DMS53 treated with DMSO at 0.1 percent for 48 hours (cell line): ENCODE measurements at regions not wholly inside any gene's neighbourhood (a gene's known extent, or its start where the extent isn't known, plus 50 kb on each side); places are given as distances from the start of the nearest gene placed in this dataset.

Experiments used
- DNase-seq: peaks from one replicate; lab custom pipeline; 2025; ENCODE audit not compliant: unreplicated experiment; lab: John Stamatoyannopoulos, UW

DNA sequence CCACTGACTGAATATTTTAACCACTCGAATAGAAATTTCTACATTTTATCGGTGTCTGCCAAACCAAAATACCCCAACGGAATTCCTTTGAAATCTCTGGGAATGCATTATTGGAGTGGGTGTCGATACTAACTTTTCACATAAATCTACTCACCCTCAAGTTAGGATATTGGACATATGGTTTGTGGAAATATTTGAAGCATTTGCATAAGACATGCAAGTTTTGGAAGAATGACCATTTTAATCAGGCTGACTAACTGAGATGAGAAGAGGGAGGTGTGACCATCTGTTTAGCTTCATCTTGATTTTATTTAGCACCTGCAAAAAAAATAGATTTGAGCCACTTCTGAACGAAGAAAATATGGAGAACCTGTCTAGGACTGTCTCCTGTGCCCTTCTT is 61.2 kb downstream of the KLF6 start:
- DNase-seq = no peak

DNA sequence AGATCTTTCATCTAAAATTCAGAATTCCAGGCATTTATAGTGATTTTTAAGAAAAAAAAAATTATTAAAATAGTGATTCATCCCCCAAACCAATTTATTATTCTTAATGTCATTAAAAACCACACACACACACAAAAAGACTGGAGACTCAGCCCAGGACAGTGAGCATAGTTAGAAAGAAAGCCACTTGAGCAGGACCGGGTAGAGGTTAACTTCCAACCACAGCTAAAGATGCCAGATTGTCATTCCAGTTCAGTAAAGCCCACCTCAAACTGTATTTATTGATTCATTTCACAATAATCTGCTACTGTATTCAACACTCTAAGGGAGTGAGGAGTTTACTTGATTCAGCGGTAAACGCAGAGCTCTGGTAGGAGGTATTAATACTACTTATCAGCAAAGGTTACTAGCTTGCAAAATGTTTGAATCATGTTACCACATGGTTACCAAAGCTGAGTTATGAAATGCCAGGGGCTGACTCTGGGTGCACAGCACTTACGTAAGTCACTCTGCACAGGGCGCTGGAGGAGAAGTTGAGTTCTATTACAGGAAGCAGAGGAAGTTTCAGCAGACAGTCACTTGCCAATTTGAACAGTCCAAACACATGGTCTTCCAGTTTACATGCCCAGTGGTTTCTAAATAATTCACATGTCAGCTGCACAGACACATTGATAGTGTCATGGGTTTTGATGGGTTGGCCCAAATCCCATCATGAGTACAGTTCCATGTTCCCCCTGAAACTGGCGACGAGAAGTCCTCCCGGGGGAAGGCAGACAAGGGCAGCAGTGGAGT is 64.6 kb downstream of the KLF6 start:
- DNase-seq = no peak

DNA sequence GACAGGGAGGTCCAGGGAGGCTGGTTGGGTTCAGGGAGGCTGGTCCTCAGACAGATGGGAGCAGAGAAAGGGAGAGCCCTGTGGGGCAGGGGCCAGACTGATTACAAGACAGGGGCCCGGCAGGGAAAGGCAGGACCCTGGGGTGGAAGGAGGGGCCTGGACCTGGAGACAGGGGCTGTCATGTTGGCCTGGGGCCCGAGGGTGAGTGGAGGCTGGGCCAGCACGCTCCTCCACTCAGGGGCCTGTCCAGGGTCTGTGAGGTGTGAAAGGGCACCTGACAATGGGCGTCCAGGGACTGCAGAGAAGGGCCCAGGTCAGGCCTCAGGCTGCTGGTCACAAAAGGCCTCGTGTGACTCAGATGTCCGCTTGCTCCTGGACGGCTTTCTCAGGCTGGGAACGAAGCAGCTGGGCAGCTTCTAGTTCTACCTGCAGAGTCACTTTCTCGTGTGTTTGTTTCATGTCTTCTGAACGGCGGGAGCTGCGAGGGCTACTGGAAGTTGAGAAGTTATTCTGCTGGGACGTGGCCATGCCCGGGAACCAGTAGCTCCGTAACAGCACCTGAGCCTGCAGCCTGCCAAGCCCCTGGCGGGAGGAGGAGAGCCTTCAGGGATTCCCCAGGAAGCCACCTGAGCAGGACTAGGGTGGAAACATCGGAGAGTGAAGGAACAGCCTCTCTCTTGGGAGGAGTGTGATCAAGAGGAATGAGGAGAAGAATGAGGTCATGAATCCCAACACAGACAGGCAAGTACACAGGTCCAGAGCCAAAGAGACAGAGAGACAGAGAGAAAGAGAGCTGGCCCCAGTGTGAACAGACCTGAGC is 65.8 kb downstream of the KLF6 start:
- no peak for DNase-seq

DNA sequence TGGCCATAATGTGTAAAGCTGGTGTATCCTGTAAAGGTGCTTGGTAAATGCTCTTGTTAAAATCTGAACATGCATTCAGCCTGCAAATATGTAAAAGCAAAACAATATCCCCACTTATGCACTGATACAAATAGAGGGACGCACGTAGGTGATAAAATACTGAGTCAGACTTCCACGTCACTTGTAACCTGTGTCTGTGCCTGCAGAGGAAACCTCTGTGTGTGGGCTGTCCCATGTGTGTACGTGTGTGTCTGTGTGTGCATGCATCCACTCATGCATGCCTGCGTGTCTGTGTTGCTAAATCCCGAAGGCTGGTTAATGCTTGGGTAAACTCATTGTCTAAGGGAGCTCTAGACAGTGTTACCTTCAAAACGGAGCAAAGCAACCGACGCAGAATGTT is 68.9 kb downstream of the KLF6 start:
- DNase-seq = no peak

DNA sequence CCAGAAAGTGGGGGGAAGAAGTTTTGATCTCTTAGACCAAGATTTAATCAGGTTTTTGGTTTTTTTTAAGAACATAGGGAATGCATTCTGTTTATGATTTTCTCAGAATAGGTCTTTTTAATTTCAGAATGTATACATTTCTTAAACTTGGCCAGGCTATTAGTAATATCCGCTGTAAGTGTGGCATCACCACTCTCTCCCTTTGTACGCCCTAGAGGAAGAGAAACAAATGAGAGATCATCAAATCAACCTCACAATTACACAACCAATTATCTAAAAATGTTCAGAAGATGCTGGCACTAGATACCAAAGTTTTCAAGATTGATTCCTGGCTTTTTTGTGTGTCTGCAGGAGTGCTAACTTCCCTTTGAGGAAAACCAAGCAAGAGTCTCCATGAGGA is 70.0 kb downstream of the KLF6 start:
- DNase-seq = no peak

DNA sequence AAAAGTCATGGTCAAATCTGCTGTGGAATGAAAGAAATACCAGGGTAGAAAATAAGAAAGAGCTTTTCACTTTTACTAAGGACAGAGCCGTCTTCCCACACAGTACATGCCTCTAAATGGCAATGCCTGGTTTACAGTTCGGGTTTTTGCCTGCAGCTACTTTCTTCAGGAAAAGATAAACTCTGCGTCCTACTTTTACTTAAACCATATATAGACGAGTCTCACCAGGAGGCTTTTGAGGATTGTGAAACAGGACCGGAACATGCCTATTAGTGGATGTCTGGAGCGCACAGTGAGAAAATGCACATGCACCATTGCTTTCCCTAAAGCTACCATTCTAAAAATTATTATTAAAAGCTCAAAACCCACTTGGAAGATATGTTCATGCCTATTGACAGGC is 70.5 kb downstream of the KLF6 start:
- DNase-seq = no peak

DNA sequence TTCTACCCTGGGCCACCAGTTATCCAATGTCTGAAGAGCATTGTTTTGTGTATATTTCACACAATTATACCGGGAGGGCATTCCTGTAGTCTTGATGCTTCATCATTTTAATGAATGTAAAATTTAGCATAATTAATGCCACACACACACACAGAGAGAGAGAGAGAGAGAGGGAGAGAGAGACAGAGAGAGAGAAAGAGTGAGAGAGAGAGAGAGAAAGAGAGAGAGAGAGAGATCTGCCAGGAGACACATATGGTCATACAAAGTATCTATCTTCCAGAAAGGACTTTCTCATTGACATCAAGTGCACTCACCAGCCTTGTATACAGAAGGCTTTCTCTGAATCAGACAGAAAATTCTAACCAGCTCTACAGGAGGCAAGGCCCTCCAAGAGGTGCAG is 72.3 kb downstream of the KLF6 start:
- no peak for DNase-seq

DNA sequence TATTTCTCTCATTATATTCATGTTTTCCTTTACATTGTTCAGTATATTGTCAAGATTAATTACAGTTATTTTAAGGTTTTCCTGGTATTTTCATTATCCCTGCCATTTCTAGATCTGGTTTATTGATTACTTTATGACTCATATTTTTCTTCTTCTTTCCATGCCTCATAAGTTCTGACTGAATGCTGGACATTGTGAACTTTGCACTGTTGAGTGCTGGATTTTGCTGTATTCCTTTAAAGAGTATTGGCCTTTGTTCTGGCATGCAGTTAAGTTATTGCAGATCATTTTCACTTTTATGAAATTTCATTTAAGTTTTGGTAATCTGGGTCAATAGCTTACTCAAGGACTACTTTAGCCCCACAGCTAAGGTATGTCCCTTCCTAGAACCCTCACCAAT is 73.1 kb downstream of the KLF6 start:
- no peak for DNase-seq

DNA sequence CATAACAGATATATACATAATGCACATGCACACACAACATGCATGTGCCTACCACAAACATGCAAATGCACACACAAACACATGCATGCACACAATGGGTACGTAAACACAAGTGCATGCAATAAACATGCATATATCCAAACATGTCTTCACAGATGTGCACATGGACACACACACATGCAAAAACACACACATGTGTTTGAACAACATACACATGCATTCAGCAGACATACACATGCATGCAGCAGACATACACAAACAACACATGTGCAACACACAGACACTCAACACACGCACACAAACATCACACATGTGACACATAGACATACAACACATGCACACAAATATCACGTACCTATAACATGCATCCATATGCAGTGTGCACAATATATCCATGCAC is 74.2 kb downstream of the KLF6 start:
- DNase-seq = no peak

DNA sequence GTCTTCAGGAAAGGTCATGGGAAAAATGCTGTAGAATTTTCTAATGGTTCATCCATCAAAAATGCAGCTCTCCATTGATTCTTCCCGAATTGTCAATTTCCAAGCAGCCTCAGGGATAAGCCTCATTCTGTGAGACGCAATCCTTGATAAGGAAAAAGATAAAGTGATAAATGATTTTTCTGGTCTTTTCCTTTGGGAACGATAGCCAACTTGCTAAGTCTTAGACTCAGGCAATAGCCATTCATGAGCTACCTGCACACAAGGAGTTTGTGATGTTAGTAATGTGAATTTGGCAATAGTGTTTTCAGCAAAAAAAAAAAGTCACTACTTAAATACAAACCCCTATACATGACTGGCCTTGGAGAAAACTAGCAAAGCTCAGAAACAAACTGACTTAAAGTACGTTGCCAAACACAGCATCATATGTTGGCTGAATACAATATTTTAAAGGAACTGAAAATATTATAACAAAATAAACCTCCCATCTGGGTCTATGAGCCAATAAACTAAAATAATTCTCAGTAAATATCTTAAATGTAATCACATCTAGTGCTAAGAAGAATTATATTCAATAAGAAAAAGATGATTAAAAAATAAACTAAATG is 75.5 kb downstream of the KLF6 start:
- DNase-seq = no peak

DNA sequence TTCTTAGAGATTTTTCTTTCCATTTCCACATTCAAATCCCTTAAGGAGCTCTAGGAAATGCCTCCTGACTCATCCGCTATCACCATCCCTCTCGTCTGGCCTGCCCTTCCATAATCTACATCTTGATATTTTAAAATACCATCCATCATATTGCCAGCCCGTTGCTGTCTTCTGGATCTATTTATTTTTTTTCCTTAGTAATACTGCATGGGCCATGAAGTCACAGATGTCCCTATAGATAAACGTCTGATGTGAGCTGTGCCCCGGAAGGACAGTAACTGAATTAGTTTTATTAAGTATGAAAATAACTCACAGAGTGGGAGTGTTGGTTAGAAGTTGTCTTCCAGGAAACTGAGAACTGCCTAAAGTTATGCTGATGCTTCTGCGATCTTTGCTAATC is 76.2 kb downstream of the KLF6 start:
- DNase-seq = no peak

DNA sequence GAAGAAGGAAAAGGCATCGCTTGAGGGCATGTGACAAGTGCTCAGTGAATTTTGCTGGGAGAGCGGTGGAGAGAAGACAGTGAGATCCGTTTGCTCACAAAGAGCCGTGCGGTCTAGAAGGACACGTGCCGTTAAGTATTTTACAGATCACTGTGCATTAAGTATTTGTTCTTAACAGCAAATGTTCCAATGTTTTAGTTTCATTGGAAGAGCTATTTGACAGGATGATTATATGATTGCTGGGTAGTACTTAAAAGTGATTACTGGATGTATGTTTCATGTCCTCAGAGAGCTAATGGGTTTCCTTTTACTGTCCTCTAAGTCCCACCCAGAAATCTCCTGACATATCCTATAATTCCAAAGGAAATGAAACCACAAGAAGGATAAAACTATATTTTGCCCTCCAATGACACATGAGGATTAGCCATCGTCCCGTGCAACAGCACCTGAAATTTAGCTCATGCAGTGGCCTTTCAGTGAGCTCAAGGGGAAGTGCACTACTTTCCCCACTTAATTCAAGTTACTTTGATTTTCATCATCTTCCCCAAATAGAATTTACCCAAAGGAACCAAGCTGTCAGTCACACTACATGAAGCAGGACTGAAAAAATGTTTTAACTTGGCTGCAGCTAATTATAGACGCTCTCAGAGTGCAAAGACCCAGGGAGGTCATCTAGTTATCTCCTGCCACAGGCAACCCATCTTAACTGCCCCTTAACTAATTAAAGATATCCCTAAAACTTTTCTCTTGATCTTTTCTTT is 80.3 kb downstream of the KLF6 start:
- no peak for DNase-seq

DNA sequence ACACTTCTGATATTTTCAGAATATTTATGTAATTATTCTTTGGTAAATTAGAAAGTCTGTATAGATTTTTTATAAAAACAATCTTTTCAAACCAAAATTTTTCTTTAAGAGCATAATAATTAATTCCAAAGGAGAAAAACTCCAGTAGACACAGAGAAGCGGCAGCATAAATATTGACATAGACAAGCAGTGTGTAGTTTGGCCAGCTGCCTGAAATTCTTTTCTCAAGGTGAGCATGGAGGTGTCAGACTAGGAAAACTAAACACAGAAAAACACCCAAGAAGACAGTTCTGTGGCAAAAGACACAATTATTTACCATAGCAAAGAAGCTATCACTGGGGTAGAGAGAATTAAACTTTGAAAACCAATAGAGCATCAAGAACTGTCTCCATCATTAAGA is 82.4 kb downstream of the KLF6 start:
- DNase-seq = peak; percentile 76

DNA sequence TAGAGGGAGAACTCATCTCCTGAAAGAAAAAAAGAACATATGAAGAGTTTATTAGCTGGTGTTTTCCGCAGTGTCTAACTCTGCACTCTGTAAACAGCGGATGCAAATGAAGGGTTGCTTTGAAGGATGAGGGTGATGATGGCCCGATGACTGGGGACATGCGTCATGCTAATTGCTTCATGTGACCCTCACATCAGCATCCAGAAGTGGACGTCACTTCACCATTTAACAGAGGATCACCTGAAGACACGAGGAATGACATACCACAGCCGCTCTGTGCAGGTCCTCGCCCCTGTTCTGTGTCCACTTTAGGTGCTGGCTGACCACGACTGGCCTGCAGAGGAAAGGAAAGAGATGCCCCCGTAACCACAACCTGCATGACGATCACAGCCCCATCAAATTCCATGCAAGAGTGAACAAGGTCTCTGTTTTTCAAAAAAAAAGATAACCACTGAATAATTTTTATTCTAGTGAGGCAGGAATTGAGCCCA is 82.9 kb downstream of the KLF6 start:
- peak; percentile 39 for DNase-seq

DNA sequence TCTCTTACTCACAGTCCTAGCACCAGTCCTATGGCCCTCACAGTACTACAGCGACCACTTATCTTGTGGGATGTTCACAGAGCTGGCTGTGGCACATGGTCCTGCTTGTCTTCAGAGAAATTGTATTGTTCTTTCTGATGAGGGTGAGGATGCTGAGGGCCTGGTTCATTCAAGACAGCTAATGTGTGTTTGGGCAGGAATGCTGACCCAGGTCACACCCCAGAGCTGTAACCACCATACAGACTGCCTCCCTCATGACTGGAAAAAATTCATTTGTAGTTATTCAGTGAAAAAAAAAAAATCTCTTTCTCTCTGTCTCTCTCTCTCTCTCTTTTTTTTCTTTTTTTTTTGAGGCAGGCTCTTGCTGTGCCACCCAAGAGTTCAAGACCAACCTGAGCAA is 83.5 kb downstream of the KLF6 start:
- no peak for DNase-seq

DNA sequence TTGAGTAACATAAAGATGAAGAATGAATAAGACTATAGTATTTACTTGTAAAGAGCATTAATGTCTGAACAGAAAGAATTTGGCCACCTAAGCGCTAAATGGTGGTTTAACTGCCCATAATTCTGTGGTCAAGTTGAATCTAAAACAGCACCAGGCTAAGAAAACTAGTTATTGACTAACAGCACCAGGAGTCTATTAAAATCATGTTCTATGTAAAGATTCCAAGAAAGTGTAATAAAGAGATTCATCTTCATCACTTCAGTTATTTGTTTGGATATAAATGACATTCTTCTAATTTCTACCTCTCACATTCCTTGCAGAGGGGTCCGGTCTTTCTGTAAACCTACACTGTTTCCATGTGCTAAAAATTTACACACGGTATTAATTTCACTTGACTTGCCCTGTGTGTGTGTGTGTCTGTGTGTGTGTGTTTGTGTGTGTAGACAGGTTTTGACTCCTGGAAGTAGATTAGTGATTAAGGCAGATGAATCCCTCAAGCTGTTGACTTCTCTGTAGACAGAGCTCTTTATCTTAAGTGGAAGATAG is 84.4 kb downstream of the KLF6 start:
- DNase-seq = no peak

DNA sequence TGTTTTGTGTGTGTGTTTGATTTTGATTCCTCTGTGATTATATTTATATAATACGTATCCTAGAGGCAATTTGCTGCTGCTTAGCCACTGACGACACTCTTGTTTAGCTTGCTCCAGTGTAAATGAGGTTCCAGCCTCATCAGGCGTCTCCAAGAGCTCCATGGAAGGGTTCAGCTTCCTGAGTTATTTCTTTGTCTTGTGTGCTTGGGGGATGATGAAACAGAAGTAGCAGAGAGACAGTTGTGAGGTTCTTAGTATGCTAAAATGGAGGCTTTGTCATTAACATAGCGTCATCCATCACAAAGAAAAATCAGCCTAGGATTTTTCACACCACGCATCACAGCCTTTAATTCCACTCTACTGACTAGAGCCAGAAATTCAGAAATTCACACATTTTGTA is 85.1 kb downstream of the KLF6 start:
- no peak for DNase-seq

DNA sequence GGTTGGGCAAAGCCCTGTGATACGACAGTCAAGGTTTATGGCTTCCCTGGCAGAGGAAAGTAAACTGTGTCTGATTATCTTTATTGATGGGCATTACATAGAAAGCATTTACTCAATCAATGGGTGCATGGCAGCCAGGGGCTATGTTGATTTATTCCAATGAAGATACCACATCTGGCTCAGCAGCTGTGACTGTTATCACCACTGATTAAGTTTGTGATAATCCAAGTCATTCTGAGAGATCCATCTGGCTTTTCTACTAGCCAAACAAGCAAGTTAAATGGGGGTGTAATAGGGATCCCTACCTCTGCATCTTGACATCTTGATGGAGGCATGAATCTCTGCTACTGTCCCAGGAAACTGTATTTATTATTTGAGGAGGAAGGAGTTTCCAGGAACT is 86.7 kb downstream of the KLF6 start:
- DNase-seq = no peak

DNA sequence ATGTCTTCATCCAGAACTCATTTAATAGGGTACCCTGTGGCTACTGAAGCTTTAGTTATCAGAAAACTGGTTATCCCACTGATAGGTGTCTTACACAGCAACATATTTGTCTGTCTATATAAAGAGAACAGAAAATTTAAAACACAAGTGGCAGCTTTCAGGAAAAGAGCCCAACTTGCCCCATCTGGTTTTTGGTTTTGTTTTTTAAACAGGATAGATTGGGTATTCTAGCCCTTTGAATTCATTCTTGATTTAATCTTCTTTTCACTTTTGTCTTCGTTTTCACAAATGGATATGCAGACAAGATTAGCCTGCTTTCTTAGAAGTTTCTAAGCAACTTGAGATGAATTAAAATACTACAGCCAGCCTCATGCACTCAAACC is 91.3 kb downstream of the KLF6 start:
- no peak for DNase-seq

DNA sequence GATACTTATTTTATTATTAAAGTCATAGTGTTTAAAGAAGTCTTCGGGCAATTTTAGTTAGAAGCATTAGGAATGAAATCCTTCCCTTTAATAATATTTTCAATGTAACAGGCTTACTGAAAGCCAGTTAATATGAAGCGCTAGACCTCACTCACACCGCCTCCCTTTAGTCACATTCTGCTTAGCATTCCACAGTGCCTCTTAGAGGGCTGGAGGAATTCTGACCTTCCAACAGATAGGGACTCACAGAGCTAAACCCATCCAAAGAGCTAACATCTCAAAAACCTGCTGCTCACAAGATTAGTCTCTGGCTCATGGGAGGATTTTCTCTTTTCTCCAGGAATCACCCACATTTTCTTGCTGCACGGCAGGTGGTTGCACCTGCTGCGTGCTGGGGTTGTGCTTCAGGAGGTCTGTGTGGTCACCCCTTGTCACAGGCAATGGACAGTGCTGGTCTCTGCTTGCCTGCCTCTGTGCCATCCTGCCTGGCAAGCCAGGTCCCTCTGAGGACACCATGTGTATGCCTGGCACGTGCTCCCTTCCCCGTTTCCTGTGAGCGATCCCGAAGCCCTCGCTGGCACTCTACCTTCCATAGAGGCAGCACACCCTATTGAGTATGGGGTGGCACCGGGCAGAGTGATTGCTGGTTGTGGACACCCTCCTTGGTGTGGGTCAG is 91.8 kb downstream of the KLF6 start:
- DNase-seq = no peak
